HG02973 (cell line): ENCODE measurements at regions not wholly inside any gene's neighbourhood (a gene's known extent, or its start where the extent isn't known, plus 50 kb on each side); places are given as distances from the start of the nearest gene placed in this dataset.

Source experiments
- ATAC-seq: cut with Tn5 transposase; IDR thresholded peaks from one replicate; pipeline ENCODE4 v1.9.1; 2021; ENCODE audit warnings: moderate library complexity; ENCODE audit not compliant: unreplicated experiment

DNA sequence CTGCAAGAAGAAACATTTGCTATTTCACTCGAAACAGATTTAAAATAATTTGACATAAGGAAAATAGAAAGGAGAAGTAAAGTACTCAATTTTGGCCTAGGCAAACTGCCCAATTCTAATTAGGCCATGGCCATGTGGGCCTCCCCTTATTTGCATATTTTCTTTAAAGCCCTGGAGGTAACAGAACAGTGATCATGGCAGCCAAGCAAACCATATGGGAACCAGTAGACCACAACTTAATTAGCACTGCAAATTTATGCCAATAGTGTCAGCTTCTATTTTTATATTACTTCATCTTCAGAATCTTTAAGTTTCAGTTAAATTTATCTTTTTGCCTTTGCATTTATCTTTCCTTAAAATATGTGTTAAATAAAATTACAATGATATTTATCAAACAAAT is 63.3 kb upstream of the THSD7A start:
- ATAC-seq = no peak

DNA sequence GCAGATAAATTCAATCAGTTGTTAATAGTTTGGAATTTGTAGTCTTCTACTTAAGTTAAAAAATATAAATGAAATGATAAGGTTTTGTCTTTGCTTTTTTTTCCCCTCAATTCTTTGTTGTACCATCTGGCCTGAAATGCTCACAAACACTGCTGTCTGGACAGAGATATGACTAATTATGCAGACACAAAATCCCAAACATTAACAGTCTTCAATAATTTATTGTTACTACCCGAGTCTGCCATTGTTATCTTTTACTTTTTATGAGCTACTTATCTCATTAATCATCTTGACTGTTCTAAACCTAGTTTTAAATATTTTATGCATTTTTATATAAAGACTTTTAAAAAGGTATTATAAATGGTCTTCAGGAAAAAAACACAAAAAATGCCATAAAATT is 64.7 kb upstream of the THSD7A start:
- ATAC-seq = no peak

DNA sequence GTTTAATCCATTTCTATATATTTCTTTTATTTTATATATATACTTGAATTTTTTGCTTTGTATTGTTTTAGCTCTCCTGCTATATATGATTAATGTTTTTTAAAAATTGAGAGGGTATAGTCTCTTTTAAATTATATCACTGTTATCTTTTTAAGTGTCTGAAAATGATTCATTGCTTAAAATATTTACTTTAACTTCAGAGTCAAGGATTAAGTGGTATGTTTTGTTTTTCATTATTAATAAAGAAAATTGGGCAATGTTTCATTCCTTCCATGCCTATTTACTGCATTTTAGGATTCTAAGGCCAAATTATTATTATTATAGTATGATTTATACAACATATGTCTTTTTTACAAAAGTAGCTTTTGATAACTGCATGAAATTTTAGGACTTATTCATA is 67.2 kb upstream of the THSD7A start:
- no peak for ATAC-seq

DNA sequence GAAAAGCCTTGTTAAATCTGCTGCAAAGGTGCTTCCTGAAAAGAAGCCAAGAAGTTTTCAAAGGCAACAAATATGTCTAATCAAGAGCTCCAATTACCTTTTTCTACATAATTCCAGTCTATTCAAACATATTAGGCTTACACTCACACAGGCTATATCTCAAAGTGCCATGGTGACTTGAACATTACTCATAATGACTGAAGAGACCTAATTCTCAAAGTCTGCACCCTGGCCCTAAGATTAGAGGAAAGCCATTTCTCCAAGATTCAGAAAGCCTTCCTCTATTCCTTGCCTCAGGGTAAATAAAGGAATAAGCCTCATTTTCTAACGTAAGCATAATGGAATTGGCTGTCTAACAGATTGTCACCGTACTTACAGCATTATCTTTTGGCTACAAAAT is 78.3 kb upstream of the THSD7A start:
- ATAC-seq = no peak

DNA sequence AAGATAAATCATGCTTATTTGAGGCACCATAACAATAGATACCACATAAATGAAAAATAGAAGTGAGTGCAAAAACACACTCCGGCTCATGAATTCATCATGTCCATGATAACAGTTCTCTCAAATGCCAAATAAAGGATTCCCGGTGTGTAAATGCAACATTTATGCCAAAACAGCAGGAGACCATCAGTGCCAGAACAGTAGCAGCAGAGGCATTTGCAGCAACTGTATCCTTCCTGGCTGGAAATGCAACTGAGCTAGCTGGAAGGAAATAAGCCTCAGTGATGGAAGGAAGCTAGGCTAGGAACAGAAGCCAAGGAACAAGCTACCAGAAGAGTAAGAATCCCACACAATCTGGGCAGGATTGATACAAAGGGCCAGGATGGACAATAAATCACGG is 79.9 kb upstream of the THSD7A start:
- ATAC-seq = no peak

DNA sequence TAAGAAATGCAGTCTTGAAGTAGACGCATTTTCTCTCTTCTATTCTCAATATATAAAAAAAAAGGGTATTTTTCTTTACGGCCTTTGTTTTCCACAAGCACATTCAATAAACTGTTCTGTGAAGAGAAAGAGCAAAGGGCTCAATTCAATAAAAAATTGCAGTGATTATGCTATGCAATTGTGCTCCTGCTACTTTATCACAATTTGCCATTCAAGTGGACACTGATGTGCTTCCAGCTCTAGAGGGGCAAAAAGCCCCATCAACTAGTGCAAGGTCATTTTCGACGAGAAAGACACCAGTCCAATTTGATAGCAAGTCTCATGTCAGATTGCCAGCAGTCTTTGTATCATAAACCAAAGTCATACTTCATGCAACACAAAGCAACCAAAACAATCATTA is 82.6 kb upstream of the THSD7A start:
- no peak for ATAC-seq

DNA sequence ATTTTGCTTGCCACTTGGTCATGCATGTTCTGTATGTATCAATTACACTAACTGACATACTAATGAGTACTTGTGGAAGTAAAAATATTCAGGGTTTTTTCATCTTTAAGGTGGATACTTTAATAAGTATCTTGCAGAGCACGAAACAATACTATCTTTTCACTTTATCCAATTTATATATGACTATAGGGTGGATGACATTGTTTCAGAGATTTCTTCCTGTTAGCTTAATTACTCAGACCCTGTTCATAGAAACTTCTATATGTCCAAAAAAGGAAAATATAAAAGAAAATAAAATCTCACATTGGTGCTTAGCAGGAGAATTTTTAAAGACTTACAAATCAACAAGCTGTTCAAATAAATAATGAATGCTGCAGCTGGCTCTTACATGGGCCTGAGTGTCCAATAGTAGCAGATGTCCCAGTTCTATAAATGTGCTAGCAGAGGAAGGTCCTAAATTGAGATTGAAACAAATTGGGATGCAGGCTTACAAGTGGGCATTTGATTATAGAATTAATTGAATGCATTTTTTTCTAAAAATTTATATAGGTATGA is 91.5 kb upstream of the THSD7A start:
- no peak for ATAC-seq

DNA sequence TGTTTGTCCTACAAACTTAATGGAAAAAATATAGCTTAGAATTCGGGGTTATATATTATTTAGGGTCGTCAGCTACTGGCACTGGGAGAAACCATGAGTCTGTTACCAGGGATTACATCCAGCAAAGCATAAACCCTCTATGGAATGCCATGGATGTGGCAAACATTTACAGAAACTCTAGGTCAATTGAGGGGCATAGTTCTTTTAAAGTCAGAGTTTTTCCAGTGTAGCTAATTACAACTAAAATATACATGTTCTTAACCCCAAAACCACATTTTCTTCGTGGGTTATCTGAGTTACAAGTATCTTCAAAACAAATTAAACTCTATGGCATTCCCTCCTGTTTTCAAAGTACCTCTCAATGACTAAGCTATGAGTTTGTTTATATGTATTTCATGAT is 99.3 kb upstream of the THSD7A start:
- ATAC-seq = no peak

DNA sequence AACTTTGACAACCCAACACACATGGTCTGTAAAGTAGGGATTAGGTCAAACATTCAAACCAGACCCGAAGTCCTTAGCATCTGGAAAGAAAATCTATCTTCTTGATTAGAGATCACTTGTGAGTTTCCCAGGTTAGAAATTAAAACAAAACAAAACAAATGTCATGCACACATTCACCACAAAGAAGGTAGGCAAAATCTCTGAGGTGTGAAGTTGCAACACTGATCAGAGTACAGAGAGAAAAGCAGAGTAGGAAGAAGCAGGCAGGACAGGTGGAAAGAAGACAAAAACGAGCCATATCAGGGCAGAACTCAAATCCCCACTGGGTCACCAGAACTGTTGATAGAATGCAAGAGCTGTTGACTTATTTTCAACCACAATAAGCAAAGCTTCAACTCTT is 102.8 kb upstream of the THSD7A start:
- ATAC-seq = no peak

DNA sequence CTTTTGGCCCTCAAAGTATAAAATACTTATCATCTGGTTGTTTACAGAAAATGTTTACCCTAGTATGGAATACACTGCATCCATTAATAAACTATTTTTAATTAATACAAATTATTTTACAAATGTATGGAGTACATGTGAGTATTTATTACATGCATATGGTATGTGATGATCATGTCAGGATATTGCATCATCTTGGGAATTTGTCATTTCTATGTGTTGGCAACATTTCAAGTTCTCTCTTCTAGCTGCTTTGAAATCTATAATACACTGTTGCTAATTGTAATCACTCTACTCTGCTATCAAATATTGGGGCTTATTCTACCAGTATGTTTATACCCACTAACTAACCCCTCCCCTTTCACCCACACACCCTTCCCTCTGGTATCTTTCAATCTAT is 103.9 kb upstream of the THSD7A start:
- ATAC-seq = no peak

DNA sequence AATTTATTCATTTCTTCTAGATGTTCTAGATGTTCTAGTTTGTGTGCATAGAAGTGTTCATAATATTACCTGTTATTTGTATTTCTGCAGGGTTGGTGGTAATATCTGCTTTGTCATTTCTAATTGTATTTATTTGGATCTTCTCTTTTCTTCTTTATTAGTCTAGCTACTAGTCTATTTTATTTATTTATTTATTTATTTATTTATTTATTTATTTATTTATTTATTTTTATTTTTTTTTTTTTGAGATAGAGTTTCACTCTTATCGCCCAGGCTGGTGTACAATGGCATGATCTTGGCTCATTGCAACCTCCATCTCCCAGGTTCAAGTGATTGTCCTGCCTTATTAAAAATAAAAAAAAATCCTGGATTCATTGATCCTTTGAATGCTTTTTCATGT is 114.8 kb upstream of the THSD7A start:
- no peak for ATAC-seq

DNA sequence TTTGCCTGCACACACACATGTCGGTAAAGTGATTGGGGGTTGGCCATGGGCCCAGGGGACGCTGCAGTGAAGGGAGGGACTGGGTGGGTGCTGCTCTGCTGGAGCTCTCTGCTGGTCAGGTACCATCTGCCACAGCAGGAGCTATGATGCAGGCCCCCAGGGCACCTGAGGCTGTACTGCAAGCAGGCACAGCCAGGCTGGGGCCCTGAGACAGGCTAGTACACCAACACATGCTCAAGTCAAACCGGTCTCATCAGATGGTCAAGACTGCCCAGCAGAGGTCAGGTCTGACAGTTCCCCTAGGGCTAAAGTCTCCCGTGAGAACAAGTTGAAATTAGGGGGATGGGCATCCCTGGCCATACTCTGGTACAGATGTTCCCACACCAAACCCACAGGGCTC is 118.3 kb upstream of the THSD7A start:
- no peak for ATAC-seq

DNA sequence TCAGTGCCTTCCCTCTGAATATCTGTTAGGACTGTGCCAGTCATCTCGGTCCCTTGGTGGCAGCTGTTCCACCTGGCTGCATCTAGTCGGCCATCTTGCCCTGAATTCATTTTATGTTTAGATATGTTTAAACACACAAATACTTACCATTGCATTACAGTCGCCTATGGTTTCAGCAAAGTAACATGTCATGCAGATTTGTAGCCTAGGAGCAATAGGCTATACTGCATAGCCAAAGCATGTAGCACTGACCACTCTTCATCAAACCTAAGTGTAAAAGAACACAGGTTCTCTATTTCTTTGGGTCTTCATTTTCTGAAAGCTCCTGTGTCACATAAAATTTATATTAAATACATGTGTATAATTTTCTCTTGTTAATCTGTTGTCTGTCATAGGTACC is 118.9 kb upstream of the THSD7A start:
- ATAC-seq = no peak

DNA sequence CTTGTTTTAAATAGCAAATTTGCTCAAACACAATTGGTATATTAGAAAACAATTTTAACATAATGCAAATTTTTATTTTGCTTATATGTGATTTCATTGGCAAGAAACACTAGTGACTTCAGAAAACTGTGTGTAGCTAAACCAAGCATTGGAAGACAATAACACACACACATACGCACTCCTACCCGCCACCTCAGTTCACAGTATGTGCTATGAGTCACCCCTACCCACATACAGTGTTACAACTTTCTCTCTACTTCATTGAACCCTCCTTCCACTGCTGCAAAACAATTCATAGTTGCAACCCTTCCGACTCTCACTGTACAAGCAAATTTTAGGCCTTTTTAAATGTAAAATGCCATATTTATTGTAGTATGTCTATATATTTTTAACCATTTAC is 119.9 kb upstream of the THSD7A start:
- no peak for ATAC-seq

DNA sequence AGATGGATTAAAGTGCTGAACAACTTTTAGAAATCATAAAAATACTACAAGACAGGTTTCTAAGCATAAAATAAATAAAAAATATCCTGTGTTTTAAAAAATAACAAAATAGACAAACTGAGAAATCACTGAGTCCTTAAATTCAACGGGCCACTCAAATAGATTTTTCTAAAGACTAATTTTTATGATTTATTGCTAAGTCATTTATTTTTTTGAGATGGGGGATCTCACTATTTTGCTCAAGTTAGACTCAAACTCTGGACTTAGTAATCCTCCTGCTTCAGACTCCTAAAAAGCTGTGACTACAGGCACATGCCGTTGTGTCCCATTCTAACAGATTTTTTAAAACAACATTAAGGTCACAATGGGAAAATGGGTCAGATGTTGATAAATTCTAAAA is 121.0 kb upstream of the THSD7A start:
- no peak for ATAC-seq

DNA sequence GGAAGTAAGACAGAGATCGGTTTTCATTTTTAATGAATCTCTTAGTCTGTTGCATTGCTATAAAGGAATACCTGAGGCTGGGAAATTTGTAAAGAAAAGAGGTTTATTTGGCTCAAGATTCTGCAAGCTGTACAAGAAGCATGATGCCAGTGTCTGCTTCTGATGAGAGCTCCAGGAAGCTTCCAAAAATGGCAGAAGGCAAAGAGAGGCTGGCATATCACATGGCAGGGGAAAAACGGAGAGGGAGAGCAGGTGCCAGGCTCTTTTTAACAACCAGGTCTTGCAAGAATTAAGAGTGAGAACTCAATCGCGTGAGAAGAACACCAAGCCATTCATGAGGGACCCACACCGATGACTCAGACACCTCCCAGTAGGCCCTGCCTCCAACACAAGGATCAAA is 125.0 kb upstream of the THSD7A start:
- no peak for ATAC-seq

DNA sequence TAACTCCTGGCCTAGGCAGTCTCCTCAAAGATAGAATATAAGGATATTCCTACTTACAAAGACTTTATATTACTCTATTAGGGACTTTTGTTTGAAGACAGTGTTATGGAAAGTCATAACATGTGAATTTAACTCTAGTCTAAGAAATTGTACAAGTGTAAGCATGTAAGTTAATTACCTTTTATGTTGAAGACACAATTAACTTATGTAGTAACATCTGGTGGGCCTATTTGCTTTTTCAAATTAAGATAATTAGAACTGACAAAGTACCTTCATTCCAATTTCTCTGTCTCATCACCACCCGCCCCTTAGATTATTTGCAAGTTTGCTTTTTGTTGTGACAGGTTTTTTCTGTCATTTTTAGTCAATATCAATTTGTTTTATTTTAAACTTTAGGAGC is 126.0 kb upstream of the THSD7A start:
- no peak for ATAC-seq

DNA sequence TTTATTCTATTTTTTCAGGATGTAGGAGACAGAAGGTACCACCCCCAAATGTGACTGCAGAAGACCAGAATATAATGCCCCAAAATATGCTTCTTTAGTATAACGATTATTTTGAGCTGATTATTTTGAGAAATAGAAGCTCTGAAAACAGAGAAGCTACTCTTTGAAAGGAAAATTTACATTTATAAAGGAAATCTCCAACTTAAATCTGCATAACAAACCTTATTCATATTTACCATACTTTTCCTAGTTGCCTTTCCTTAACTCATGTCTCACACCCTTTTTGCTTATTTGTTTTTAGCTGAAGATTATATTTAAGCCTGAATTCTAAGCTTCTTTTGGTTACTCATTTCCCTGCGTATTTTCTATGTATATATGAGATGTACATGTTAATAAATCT is 127.1 kb upstream of the THSD7A start:
- no peak for ATAC-seq

DNA sequence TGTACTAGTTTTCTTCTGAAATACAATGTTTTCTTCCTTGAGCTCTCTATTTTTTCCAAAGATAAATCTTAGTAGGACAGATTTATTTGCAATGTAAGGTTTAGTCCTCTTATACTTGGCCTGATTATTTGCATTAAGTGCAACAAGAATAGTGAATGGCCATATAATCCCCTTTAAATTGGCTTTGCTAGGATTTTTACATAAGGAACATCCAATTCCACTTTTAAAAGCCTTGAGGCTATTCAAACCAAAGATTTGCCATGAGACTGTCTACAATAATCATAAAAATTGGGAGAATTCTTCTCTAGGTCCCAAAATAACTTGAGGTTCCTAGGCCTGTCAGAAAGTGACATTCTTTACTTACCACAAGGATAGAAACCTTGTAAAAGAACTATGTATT is 128.6 kb upstream of the THSD7A start:
- ATAC-seq = no peak

DNA sequence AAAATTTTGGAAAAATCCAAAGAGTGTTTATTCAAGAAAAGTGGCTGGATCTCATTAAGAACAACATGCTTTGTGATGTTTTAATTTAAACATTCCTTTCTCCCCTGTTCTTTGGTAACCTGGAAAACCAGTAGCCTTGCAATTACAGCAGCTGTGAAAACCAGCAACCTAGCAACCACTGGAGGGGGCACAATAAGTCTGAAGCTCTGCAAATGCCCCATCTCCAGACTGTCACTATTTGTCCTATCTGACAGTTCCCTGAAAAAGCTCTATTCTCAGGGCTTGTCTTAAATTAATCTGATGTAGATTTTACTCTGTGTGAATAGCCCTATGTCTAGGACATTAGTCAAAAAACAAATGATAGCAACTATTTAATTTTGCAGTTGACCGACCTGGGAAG is 137.6 kb upstream of the THSD7A start:
- no peak for ATAC-seq

DNA sequence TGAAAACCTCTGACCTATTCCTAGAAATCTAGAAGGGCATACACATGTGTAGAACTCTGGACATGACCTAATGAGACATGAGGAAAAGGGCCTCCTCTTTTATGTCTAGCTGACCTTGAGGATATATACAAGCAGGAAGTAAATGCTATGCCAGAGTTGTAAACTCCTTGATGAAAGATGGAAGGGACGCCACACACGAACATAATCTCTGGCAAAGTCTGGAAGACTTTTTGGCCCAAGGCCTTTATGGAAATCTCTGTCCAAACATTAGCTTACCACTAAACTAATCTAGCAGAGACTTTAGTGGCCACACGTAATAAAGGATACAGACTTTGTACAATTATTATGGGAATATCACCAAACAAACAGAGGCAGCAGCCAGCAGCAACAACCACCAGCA is 138.1 kb upstream of the THSD7A start:
- ATAC-seq = no peak

DNA sequence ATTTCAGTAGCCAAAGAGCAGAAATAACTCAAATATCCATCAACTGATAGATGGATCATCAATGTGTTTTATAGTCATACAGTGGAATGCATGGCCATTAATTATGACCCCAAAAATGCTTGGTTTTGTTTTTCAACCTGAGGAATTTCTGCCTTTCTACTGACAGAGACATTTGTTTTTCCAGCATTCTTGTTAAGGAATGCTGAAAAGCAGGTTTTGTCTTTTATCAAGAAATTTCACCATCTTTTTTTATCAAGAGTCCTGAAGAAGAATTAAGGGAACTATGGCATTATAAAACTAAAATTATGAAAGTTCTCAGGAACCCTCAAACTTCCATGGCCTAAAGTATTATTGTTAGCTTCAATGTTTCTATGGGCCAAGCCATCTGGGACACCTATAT is 153.4 kb upstream of the THSD7A start:
- no peak for ATAC-seq

DNA sequence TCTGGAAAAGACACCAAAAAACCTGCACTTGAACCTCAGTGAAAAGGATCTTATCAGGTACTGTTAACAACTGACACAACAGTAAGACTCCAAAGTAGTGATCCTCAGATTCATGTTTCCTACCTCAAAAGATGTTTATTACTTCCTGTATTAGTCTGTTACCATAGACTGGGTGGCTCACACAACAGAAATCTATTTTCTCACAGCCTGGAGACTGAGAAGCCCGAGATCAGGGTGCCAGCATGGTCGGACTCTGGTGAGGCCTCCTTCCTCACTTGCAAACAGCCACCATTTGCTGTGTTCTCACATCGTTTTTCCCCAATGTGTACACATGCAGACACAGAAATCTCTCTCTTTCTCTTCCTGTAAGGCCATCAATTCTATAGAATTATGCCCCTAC is 154.0 kb upstream of the THSD7A start:
- ATAC-seq = no peak

DNA sequence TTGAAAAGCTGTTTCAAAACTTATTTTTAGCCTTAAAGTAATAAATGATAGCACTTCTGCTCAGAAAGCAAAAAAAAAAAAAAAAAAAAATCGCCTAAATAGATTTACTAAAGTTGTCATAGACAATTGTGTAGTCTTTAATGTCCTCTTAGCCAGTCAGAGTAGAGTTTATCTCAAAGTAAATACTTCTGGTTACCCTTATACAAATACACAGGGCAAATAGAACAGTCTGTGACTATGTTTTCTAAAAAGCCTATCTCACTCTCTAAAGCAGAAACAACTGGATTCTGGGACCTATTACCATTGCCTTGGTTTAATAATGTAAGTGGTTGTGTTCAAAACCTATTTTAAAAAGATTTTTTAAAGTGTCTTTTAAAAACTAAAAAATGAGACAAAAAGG is 156.2 kb upstream of the THSD7A start:
- no peak for ATAC-seq
